Activated CD8-positive, alpha-beta memory T cell treated with anti-CD3 and anti-CD28 coated beads for 1 hour (primary cell): ENCODE measurements at regions not wholly inside any gene's neighbourhood (a gene's known extent, or its start where the extent isn't known, plus 50 kb on each side); places are given as distances from the start of the nearest gene placed in this dataset.

Experiments used
- DNase-seq, 2 donors: peaks; one replicate each; pipeline ENCODE4 v3.0.0-alpha.2; 2020; ENCODE audit warnings: low read depth in 1 of 2; ENCODE audit errors: extremely low read depth in 1 of 2

- no peak for DNase-seq
Measured at GRCh38 chr2:56444339-56444738, 260.5 kb downstream of the CCDC85A start.

GRCh38 chr2:56448403-56449001 lies 264.7 kb downstream of the CCDC85A start:
- DNase-seq = no peak

- no peak for DNase-seq
Measured at GRCh38 chr2:56449002-56449431, 265.2 kb downstream of the CCDC85A start.

- DNase-seq = no peak
Measured at GRCh38 chr2:56449449-56449860, 265.7 kb downstream of the CCDC85A start.

GRCh38 chr2:56450047-56450446 lies 266.3 kb downstream of the CCDC85A start:
- no peak for DNase-seq

GRCh38 chr2:56450772-56451171 lies 267.0 kb downstream of the CCDC85A start:
- no peak for DNase-seq

GRCh38 chr2:56455642-56456041 lies 271.9 kb downstream of the CCDC85A start:
- DNase-seq = no peak

- no peak for DNase-seq
Measured at GRCh38 chr2:56456791-56457190, 273.0 kb downstream of the CCDC85A start.

- DNase-seq = no peak
Measured at GRCh38 chr2:56460508-56460907, 276.7 kb downstream of the CCDC85A start.

GRCh38 chr2:56464066-56464465 lies 280.3 kb downstream of the CCDC85A start:
- no peak for DNase-seq

- no peak for DNase-seq
Measured at GRCh38 chr2:56464613-56465012, 280.8 kb downstream of the CCDC85A start.

GRCh38 chr2:56465491-56465890 lies 281.7 kb downstream of the CCDC85A start:
- DNase-seq = no peak

- DNase-seq = no peak
Measured at GRCh38 chr2:56473524-56473923, 289.7 kb downstream of the CCDC85A start.

- DNase-seq = no peak
Measured at GRCh38 chr2:56474412-56475158, 290.8 kb downstream of the CCDC85A start.

GRCh38 chr2:56475191-56475590 lies 291.4 kb downstream of the CCDC85A start:
- DNase-seq = no peak

- no peak for DNase-seq
Measured at GRCh38 chr2:56476509-56477071, 292.8 kb downstream of the CCDC85A start.

GRCh38 chr2:56478027-56478426 lies 294.2 kb downstream of the CCDC85A start:
- DNase-seq = no peak

GRCh38 chr2:56483081-56483480 lies 299.3 kb downstream of the CCDC85A start:
- DNase-seq = no peak

GRCh38 chr2:56484906-56485305 lies 301.1 kb downstream of the CCDC85A start:
- DNase-seq = no peak

GRCh38 chr2:56500317-56500716 lies 316.5 kb downstream of the CCDC85A start:
- DNase-seq = no peak

GRCh38 chr2:56502616-56503015 lies 318.8 kb downstream of the CCDC85A start:
- DNase-seq = no peak

GRCh38 chr2:56505885-56506284 lies 322.1 kb downstream of the CCDC85A start:
- DNase-seq = no peak
